GM20431 (cell line): ENCODE measurements at regions not wholly inside any gene's neighbourhood (a gene's known extent, or its start where the extent isn't known, plus 50 kb on each side); places are given as distances from the start of the nearest gene placed in this dataset.
"Not testable (repeated sequence)": the region's sequence is repeated elsewhere in the genome, so short reads cannot be mapped to it uniquely, and the experiment has no call there.

Experiments used
- in situ Hi-C: fragments of 300-500 bp; cut with MseI, MboI; formaldehyde crosslinking; loops from one replicate; pipeline ENCODE4 v1.15.0; 2020; ENCODE audit warnings: low sequenced_read_pairs; ENCODE audit not compliant: unreplicated experiment

GRCh38 chr12:127579446-127579845, 687.5 kb upstream of the TMEM132C start:
- in situ Hi-C loops = no loop called here

- in situ Hi-C loops = no loop called here
Observed at GRCh38 chr12:127582074-127582473, 684.9 kb upstream of the TMEM132C start.

GRCh38 chr12:127583041-127583440, 683.9 kb upstream of the TMEM132C start:
- in situ Hi-C loops = no loop called here

GRCh38 chr12:127588249-127588648, 678.7 kb upstream of the TMEM132C start:
- in situ Hi-C loops = no loop called here

- in situ Hi-C loops = no loop called here
Observed at GRCh38 chr12:127589541-127589940, 677.4 kb upstream of the TMEM132C start.

GRCh38 chr12:127590868-127591267, 676.1 kb upstream of the TMEM132C start:
- in situ Hi-C loops = no loop called here

GRCh38 chr12:127592245-127592644, 674.7 kb upstream of the TMEM132C start:
- in situ Hi-C loops = no loop called here

GRCh38 chr12:127594351-127594970, 672.5 kb upstream of the TMEM132C start:
- in situ Hi-C loops = no loop called here

- in situ Hi-C loops = no loop called here
Observed at GRCh38 chr12:127595506-127595905, 671.5 kb upstream of the TMEM132C start.

GRCh38 chr12:127596891-127597290, 670.1 kb upstream of the TMEM132C start:
- in situ Hi-C loops = no loop called here

GRCh38 chr12:127599436-127599835, 667.5 kb upstream of the TMEM132C start:
- in situ Hi-C loops = no loop called here

GRCh38 chr12:127600211-127600610, 666.8 kb upstream of the TMEM132C start:
- in situ Hi-C loops = no loop called here

- in situ Hi-C loops = no loop called here
Observed at GRCh38 chr12:127606476-127607015, 660.4 kb upstream of the TMEM132C start.

GRCh38 chr12:127607146-127607725, 659.7 kb upstream of the TMEM132C start:
- in situ Hi-C loops = no loop called here

GRCh38 chr12:127608359-127608758, 658.6 kb upstream of the TMEM132C start:
- in situ Hi-C loops = not testable (repeated sequence)

- in situ Hi-C loops = no loop called here
Observed at GRCh38 chr12:127613056-127613455, 653.9 kb upstream of the TMEM132C start.

GRCh38 chr12:127619869-127620734, 646.9 kb upstream of the TMEM132C start:
- in situ Hi-C loops = no loop called here

- in situ Hi-C loops = no loop called here
Observed at GRCh38 chr12:127620735-127621355, 646.1 kb upstream of the TMEM132C start.

- in situ Hi-C loops = no loop called here
Observed at GRCh38 chr12:127621366-127621765, 645.6 kb upstream of the TMEM132C start.

GRCh38 chr12:127623362-127623761, 643.6 kb upstream of the TMEM132C start:
- in situ Hi-C loops = no loop called here
